DMS53 treated with DMSO at 0.1 percent for 48 hours (cell line): ENCODE measurements at regions not wholly inside any gene's neighbourhood (a gene's known extent, or its start where the extent isn't known, plus 50 kb on each side); places are given as distances from the start of the nearest gene placed in this dataset.

Source experiments
- DNase-seq: peaks from one replicate; lab custom pipeline; 2025; ENCODE audit not compliant: unreplicated experiment; lab: John Stamatoyannopoulos, UW

DNA sequence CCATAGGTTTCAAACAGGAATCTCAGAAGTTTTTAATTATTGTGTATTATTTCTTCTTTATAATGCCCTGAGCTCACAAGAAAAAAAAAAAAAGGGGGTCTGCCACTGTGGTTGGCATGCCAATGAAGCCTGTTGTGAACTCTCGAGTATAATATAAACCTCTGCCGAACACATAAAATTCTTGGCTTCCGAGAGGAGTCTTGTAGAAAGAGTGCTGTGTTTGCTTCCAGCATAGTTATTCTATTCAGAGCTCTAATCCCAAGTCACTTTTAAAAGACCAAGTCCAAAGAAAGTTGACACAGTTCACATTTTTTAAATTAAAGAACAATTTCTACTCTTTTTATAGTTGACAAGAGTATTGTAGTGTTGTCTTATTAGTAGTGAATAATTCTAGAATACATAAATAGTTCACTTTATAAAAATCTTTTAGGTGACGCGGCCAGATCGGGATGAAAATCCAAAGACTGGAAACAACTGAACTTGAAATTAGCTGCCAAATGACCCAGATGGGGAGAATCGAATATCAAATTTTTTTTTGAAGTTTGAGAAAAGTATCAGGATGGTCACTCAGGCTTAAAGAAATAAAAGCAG lies 293.2 kb downstream of the DUSP10 start:
- DNase-seq: no peak

GRCh38 chr1:221449194-221449593 lies 292.7 kb downstream of the DUSP10 start:
- no peak for DNase-seq

- no peak for DNase-seq
Measured at GRCh38 chr1:221449801-221450470, 292.0 kb downstream of the DUSP10 start.

DNA sequence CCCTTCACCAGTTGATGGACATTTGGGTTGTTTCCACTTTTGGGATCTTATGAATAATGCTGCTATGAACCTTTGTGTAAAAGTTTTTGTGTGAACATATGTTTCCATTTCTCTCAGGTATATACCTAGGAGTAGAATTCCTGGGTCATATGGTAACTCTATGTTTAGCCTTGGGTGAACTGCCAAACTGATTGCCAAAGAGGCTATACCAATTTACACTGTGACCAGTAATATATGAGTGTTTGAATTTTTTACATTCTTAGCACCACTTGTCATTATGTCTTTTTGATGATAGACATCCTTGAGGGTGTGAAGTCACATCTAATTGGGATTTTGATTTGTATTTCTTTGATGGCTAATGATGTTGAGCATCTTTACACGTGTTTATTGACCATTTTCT lies 290.1 kb downstream of the DUSP10 start:
- DNase-seq: no peak

GRCh38 chr1:221454096-221454495 lies 287.8 kb downstream of the DUSP10 start:
- DNase-seq: no peak

GRCh38 chr1:221456918-221457317 lies 285.0 kb downstream of the DUSP10 start:
- DNase-seq: no peak

DNA sequence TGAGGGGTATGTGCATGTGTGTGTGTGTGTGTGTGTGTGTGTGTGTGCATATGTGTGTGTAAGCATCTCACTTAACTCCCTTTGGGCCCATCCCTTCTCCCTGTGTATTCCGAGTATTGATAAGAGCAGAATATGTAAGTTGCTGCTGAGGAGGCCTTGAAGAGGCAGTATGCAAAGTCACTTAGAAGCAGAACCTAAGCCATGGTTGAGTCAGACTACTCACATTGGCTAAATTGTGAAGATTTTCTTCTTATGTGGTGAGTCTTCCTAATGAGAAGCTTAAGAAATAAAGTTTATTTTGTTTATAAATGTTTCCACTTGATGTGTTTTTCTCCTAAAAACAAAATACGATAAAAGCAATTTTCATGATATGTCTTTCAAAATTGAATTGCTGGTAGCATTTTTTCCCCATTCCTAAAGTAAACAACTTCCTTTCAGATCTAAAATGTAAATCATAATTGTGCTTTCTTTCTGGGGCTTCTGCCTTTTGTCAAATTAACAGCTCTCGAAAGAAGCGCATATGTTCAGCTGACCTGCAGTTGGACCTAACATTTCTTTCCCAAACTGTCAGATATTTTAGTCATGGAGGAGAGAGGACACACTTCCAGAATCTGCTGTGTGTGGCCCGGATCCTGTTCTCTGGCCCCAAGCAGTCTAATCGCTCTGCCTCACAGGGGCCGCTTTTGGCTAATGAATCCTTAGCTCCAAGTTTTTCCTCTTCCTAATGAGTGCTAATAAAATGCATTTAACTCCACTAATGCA lies 284.0 kb downstream of the DUSP10 start:
- DNase-seq: no peak

GRCh38 chr1:221458447-221459156 lies 283.3 kb downstream of the DUSP10 start:
- no peak for DNase-seq

DNA sequence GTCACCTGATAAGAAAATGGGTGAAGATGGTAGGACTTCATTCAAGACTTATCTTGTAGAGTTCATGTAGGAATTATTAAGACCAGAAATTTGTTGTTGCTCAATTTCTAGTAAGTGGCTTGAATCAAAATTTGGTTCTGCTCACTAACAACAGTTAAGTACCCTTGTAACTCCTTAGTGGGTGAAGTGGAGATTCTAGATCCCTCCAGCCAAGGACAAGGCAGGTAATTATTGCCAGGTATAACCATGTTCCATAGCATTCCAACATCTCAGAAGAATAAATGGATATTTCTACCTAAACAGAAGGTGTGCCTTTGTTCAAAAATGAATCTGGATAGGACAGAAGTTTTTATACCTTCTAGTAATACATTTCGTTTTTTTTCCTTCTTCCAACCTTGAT lies 282.3 kb downstream of the DUSP10 start:
- no peak for DNase-seq

GRCh38 chr1:221462345-221462744 lies 279.5 kb downstream of the DUSP10 start:
- no peak for DNase-seq

DNA sequence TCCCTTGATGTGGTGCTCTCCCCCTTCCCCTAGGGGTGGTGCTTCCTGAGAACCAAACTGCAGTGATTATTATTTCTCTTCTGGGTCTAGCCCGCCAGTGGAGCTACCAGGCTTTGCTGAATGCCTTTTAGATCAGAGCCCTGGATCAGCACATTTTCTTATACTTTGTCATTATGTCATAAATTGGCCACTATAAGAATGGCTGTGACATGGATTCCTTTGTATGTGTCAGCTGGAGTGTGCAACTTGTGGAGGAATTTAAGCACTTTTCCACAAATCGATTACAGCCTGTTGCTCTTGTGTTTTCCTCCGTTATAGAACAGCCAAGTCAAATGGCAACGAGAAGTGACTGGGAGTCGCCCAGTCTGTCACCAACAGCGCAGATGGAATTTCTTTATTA lies 273.3 kb downstream of the DUSP10 start:
- no peak for DNase-seq

GRCh38 chr1:221469476-221469875 lies 272.4 kb downstream of the DUSP10 start:
- no peak for DNase-seq

DNA sequence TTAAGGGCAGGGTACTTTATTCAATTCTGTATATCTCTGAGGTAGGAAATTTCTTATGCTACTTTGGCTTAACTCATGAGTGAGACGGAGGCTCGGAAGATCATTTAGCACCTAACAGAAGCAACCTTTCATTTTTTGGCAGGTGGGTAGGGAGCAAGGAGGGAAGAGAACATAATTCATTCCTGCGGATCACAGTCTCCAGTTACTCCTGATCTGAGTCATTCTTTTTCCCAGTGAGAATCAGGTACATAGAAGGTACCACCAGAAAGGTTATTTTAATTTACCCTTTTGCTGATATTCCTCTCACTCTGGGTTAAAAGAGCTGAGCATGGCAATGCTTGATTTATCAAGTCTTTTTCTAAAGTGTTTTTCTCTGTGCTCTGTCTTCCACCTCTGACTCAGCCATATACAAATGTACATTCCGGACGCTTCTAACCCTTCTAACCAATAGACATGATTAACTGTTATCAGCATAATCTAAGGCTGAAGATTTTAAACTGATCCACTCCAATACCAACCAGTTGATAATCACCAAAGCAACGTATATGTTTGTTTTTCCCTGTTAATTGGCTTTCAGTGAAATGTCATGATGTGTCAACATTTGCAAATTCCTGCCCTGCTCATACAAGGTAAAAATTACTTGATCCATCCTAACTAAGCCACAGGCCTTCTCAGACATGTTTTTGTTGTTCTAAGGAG lies 271.7 kb downstream of the DUSP10 start:
- no peak for DNase-seq

- DNase-seq: no peak
Measured at GRCh38 chr1:221473411-221473810, 268.5 kb downstream of the DUSP10 start.

DNA sequence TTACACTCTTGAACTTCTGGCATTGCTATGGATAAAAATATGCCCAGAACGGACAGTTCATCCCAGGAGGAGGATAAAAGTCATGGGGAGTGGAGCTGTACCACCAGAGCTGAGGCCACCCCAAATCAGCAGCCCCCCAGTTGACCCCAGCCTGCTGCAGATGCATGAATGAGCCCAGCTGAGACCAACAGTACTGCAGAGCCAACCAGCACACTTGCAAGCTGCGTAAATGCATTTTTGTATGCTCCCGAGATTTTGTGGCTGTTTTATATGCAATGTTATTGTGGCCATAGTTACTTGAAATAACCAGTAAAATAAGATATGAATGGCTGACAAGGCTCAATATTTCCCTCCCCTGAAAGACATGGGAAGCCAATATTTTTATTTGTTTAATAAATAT lies 264.6 kb downstream of the DUSP10 start:
- no peak for DNase-seq

- DNase-seq: peak; percentile 80
Measured at GRCh38 chr1:221478050-221478949, 263.6 kb downstream of the DUSP10 start.

DNA sequence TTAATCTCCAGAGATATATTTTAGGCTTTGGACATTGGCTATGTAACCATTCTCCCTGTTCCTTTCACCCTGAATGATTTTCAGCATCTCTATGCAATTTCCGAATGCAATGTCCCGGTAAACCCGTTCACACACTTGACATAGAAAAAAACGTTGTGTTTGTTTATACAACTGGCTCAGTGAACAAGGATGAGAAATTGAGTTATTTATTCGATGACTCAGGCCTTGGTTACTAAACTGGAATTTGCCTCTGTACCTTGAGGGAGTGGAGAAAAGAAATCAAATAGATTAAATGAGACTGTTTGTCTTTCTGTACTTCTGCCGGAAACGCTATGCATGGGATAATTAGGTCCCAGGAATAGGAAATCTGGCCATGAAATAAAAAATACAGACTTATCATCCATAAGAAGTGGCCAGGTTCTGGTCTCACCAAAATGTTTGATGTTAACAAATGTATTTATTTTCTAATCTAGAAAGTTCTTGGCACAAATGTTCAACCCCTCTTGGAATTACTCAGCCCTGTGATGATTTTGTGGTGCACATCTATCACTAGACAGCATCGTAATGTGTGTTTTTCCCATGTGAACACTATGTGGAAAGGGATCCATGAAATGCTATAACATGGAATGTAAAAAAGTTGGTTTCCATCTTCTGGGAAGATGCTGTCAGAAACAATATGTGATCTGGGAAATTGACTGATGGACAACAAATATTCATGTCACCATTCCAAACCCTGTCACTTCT lies 253.9 kb downstream of the DUSP10 start:
- DNase-seq: peak; percentile 98

- no peak for DNase-seq
Measured at GRCh38 chr1:221488550-221488949, 253.3 kb downstream of the DUSP10 start.

DNA sequence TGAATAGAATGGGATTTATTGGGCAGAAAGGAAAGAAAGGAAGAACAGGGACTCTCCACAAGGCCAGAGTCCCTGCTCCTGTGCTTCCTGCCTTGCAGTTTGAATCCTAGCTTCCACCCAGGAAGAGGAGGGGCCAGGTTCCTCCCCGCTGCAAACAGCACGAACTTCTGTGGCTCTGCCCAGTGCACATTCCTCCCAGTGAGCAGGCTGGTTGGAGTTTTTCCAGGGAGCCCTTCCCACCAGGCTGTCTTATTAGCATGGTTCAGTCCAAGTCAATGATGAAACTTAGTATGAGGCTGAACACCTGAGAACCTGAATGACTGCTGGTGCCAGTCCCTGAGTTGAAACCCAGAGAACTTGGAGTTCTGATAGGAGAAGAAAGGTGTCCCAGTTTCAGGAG lies 247.2 kb downstream of the DUSP10 start:
- no peak for DNase-seq
